Mesothelial cell of epicardium (in vitro differentiated cells): ENCODE measurements at regions not wholly inside any gene's neighbourhood (a gene's known extent, or its start where the extent isn't known, plus 50 kb on each side); places are given as distances from the start of the nearest gene placed in this dataset.

Source experiments
- DNase-seq, 2 experiments: peaks; one replicate each; pipeline ENCODE4 v3.0.0; 2021; ENCODE audit warnings: low spot score in 2 of 2; ENCODE audit not compliant: unreplicated experiment in 2 of 2
- H3K27ac Mint-ChIP-seq: 2 replicates; pipeline ENCODE4 v1.8.0; 2021; ENCODE audit warnings: mixed read lengths
- H3K27me3 Mint-ChIP-seq: 2 replicates; pipeline ENCODE4 v1.8.0; 2021; ENCODE audit warnings: low read depth, mixed read lengths
- H3K36me3 Mint-ChIP-seq: 2 replicates; pipeline ENCODE4 v1.8.0; 2021; ENCODE audit warnings: mixed read lengths
- H3K4me1 Mint-ChIP-seq: 2 replicates; pipeline ENCODE4 v1.8.0; 2021; ENCODE audit warnings: mixed read lengths
- H3K4me3 Mint-ChIP-seq: 2 replicates; pipeline ENCODE4 v1.8.0; 2021; ENCODE audit warnings: mild to moderate bottlenecking, moderate library complexity, mixed read lengths
- H3K9me3 Mint-ChIP-seq: 2 replicates; pipeline ENCODE4 v1.8.0; 2021; ENCODE audit warnings: mixed read lengths
- CTCF ChIP-seq: fragments of 200-600 bp; sonication (generic); IDR thresholded peaks from one replicate; pipeline ENCODE4 v1.5.0; 2021; ENCODE audit warnings: antibody characterized with exemption; ENCODE audit not compliant: unreplicated experiment

- TF ChIP-seq CTCF, result no peak
- H3K4me3 Mint-ChIP-seq, result no peak overlapping the region
- no peaks in the 10 kb centered on the region for H3K36me3 Mint-ChIP-seq
- DNase-seq, result no peak
- H3K27me3 Mint-ChIP-seq, result no peaks in the 10 kb centered on the region
- no peak overlapping the region for H3K27ac Mint-ChIP-seq
- peaks cover 5% of the 10 kb centered on the region for H3K9me3 Mint-ChIP-seq
- no peaks in the 10 kb centered on the region for H3K4me1 Mint-ChIP-seq
These were observed 323.8 kb upstream of the ARRDC3 start for GRCh38 chr5:91706785-91707520.

GRCh38 chr5:91703128-91703527 is 320.0 kb upstream of the ARRDC3 start:
- no peak for TF ChIP-seq CTCF
- DNase-seq, result no peak
- H3K27me3 Mint-ChIP-seq, result no peaks in the 10 kb centered on the region
- no peak overlapping the region for H3K4me3 Mint-ChIP-seq
- no peak overlapping the region for H3K27ac Mint-ChIP-seq
- H3K36me3 Mint-ChIP-seq, result no peaks in the 10 kb centered on the region
- H3K9me3 Mint-ChIP-seq, result peaks cover 9% of the 10 kb centered on the region
- no peaks in the 10 kb centered on the region for H3K4me1 Mint-ChIP-seq

- H3K36me3 Mint-ChIP-seq, result no peaks in the 10 kb centered on the region
- H3K27ac Mint-ChIP-seq, result no peak overlapping the region
- TF ChIP-seq CTCF, result no peak
- DNase-seq, result no peak
- H3K4me1 Mint-ChIP-seq, result no peaks in the 10 kb centered on the region
- H3K4me3 Mint-ChIP-seq, result no peak overlapping the region
- H3K9me3 Mint-ChIP-seq, result peaks cover 33% of the 10 kb centered on the region
- no peaks in the 10 kb centered on the region for H3K27me3 Mint-ChIP-seq
These were observed 316.3 kb upstream of the ARRDC3 start for GRCh38 chr5:91699429-91699828.

- no peak for TF ChIP-seq CTCF
- H3K9me3 Mint-ChIP-seq, result peaks cover 36% of the 10 kb centered on the region
- H3K4me3 Mint-ChIP-seq, result no peak overlapping the region
- H3K36me3 Mint-ChIP-seq, result no peaks in the 10 kb centered on the region
- H3K27me3 Mint-ChIP-seq, result no peaks in the 10 kb centered on the region
- DNase-seq, result no peak
- no peak overlapping the region for H3K27ac Mint-ChIP-seq
- H3K4me1 Mint-ChIP-seq, result peaks cover 7% of the 10 kb centered on the region
These were observed 308.5 kb upstream of the ARRDC3 start for GRCh38 chr5:91691592-91691991.

GRCh38 chr5:91690921-91691320 is 307.8 kb upstream of the ARRDC3 start:
- no peaks in the 10 kb centered on the region for H3K27me3 Mint-ChIP-seq
- H3K36me3 Mint-ChIP-seq, result no peaks in the 10 kb centered on the region
- no peak overlapping the region for H3K4me3 Mint-ChIP-seq
- no peak for DNase-seq
- TF ChIP-seq CTCF, result no peak
- H3K27ac Mint-ChIP-seq, result no peak overlapping the region
- peaks cover 12% of the 10 kb centered on the region for H3K4me1 Mint-ChIP-seq
- peaks cover 30% of the 10 kb centered on the region for H3K9me3 Mint-ChIP-seq

GRCh38 chr5:91687430-91687829 is 304.3 kb upstream of the ARRDC3 start:
- peaks cover 7% of the 10 kb centered on the region for H3K9me3 Mint-ChIP-seq
- no peaks in the 10 kb centered on the region for H3K36me3 Mint-ChIP-seq
- DNase-seq, result no peak
- H3K4me1 Mint-ChIP-seq, result peaks cover 16% of the 10 kb centered on the region
- no peak for TF ChIP-seq CTCF
- no peak overlapping the region for H3K27ac Mint-ChIP-seq
- H3K4me3 Mint-ChIP-seq, result no peak overlapping the region
- H3K27me3 Mint-ChIP-seq, result no peaks in the 10 kb centered on the region
